Endothelial cell of umbilical vein (primary cell): ENCODE measurements at regions not wholly inside any gene's neighbourhood (a gene's known extent, or its start where the extent isn't known, plus 50 kb on each side); places are given as distances from the start of the nearest gene placed in this dataset.

Source experiments
- BruUV-seq: library from RNA; stranded (reverse); fragments of 400-500 nt; replicated peaks from 2 replicates; lab custom pipeline; 2021; lab: Mats Ljungman, UMichigan
- CTCF ChIA-PET: fragments of 300-600, 350-600 bp; sonication (Branson Sonifier 250); formaldehyde crosslinking; loops from one replicate; lab custom pipeline; 2021; ENCODE audit warnings: antibody characterized with exemption, inconsistent platforms; lab: Charles Lee
- POLR2A ChIA-PET: fragments of 300-600, 350-600 bp; sonication (Branson Sonifier 250); formaldehyde crosslinking; loops from one replicate; lab custom pipeline; 2021; ENCODE audit warnings: antibody characterized with exemption, inconsistent platforms; lab: Charles Lee
- DNase-seq: peaks from one replicate; pipeline ENCODE4 v3.0.0-alpha.2; 2011; ENCODE audit warnings: low read depth, low spot score
- FAIRE-seq: peaks from 2 replicates; lab custom pipeline; 2011; peaks lifted over from hg19 to GRCh38; lab: Jason Lieb, UNC
- H2AFZ ChIP-seq: 2 replicates; pipeline ENCODE4 v1.6.0; 2012; ENCODE audit warnings: low read depth, low read length, control low read depth, inconsistent platforms
- H3K27ac ChIP-seq: 2 replicates; pipeline ENCODE4 v1.5.1; 2011; ENCODE audit warnings: low read depth, mild to moderate bottlenecking, control low read depth, low read length, moderate library complexity; ENCODE audit not compliant: insufficient read depth
- H3K27me3 ChIP-seq, 2 experiments: 2 replicates each; pipeline versions ENCODE4 v1.6.0 to v1.6.1; 2011; ENCODE audit warnings: low read length in 2 of 2, mixed read lengths in 1 of 2; ENCODE audit not compliant: control insufficient read depth in 2 of 2, insufficient read depth in 2 of 2
- H3K36me3 ChIP-seq, 2 experiments: 2 replicates in 1 of 2; 3 replicates in 1 of 2; pipeline ENCODE4 v1.5.1; 2011; ENCODE audit warnings: low read length in 2 of 2, mild to moderate bottlenecking in 1 of 2, moderate library complexity in 1 of 2; ENCODE audit not compliant: control insufficient read depth in 2 of 2, insufficient read depth in 2 of 2; ENCODE audit errors: extremely low read depth in 1 of 2
- H3K4me1 ChIP-seq: 3 replicates; pipeline ENCODE4 v1.5.1; 2011; ENCODE audit warnings: mild to moderate bottlenecking, low read length; ENCODE audit not compliant: control insufficient read depth, insufficient read depth; ENCODE audit errors: extremely low read depth
- H3K4me2 ChIP-seq: 2 replicates; pipeline ENCODE4 v1.6.1; 2011; ENCODE audit warnings: low read length, control low read depth, mixed read lengths; ENCODE audit not compliant: insufficient read depth
- H3K4me3 ChIP-seq, 3 experiments: fragments of 200-600 bp in 1 of 3; sonication (generic), shearing (Covaris generic) in 1 of 3; replicated peaks in 1 of 3; 2 replicates each; pipeline ENCODE4 v1.5.1; 2011 to 2016; ENCODE audit warnings: control low read depth in 3 of 3, low read length in 3 of 3, mild to moderate bottlenecking in 2 of 3, inconsistent platforms in 1 of 3, low read depth in 1 of 3, moderate library complexity in 1 of 3; ENCODE audit not compliant: insufficient read depth in 1 of 3
- H3K79me2 ChIP-seq: 2 replicates; pipeline ENCODE4 v1.6.0; 2012; ENCODE audit warnings: low read length, inconsistent platforms; ENCODE audit not compliant: control insufficient read depth, insufficient read depth
- H3K9ac ChIP-seq: replicated peaks from 2 replicates; pipeline ENCODE3; 2011; ENCODE audit warnings: low read length, control low read depth; ENCODE audit not compliant: insufficient read depth; ENCODE audit errors: extremely low read depth
- H3K9me1 ChIP-seq: replicated peaks from 3 replicates; pipeline ENCODE4 v1.6.0; 2011; ENCODE audit warnings: mild to moderate bottlenecking, low read length; ENCODE audit not compliant: control insufficient read depth, insufficient read depth; ENCODE audit errors: extremely low read depth
- H3K9me3 ChIP-seq: replicated peaks from 2 replicates; pipeline ENCODE4 v1.5.1; 2012; ENCODE audit warnings: low read length, inconsistent platforms; ENCODE audit not compliant: control insufficient read depth, insufficient read depth
- H4K20me1 ChIP-seq: replicated peaks from 2 replicates; pipeline ENCODE3; 2011; ENCODE audit warnings: mild to moderate bottlenecking, low read length; ENCODE audit not compliant: control insufficient read depth, insufficient read depth; ENCODE audit errors: extremely low read depth
- EZH2 ChIP-seq: IDR thresholded peaks from 2 replicates; pipeline ENCODE4 v1.6.1; 2012; ENCODE audit warnings: borderline replicate concordance, low read depth, mild to moderate bottlenecking, moderate library complexity, low read length, inconsistent platforms; ENCODE audit not compliant: severe bottlenecking
- FOS ChIP-seq: IDR thresholded peaks from 2 replicates; pipeline ENCODE4 v1.6.1; 2011; ENCODE audit warnings: mild to moderate bottlenecking, low read length, moderate library complexity, borderline replicate concordance; ENCODE audit not compliant: insufficient read depth
- GATA2 ChIP-seq: IDR thresholded peaks from 2 replicates; pipeline ENCODE4 v1.7.0; 2011; ENCODE audit warnings: low read depth, mild to moderate bottlenecking, moderate library complexity, mixed read lengths, low read length; ENCODE audit not compliant: insufficient read length, insufficient read depth
- JUN ChIP-seq: IDR thresholded peaks from 2 replicates; pipeline ENCODE4 v1.6.1; 2011; ENCODE audit warnings: borderline replicate concordance, low read depth; ENCODE audit not compliant: insufficient read length, insufficient read depth
- MYC ChIP-seq: IDR thresholded peaks from one replicate; pipeline ENCODE4 v1.6.1; 2011; ENCODE audit warnings: mild to moderate bottlenecking, low read depth, low read length
- POLR2A ChIP-seq: IDR thresholded peaks from 2 replicates; pipeline ENCODE4 v1.6.1; 2012; ENCODE audit warnings: low read depth, mild to moderate bottlenecking, control low read depth, low read length
- POLR2AphosphoS5 ChIP-seq: IDR thresholded peaks from 2 replicates; pipeline ENCODE4 v1.6.1; 2012; ENCODE audit warnings: low read depth, mild to moderate bottlenecking, control low read depth, low read length, moderate library complexity; ENCODE audit not compliant: insufficient read depth
- dilution Hi-C: fragments of 300-500 bp; cut with MboI; formaldehyde crosslinking; loops from one replicate; pipeline ENCODE4 v1.15.0; 2019; ENCODE audit warnings: low sequenced_read_pairs; ENCODE audit not compliant: extremely low pct_ligation_motif_present
- intact Hi-C: fragments of 100-400 bp; cut with micrococcal nuclease; formaldehyde crosslinking; loops from one replicate; pipeline ENCODE4 v1.10.0; 2022
- TF ChIP-seq, protein P1 (sequence below): IDR thresholded peaks from 2 replicates; pipeline ENCODE4 v1.6.1; 2011; ENCODE audit not compliant: insufficient read depth, insufficient read length
- TF ChIP-seq, protein P2 (sequence below), 2 donors: IDR thresholded peaks; 1 replicate in 1 of 2; 2 replicates in 1 of 2; pipeline ENCODE4 v1.5.1; 2011; ENCODE audit warnings: low read length in 2 of 2, mild to moderate bottlenecking in 2 of 2, moderate library complexity in 2 of 2, control low read depth in 1 of 2, inconsistent platforms in 1 of 2, low read depth in 1 of 2; ENCODE audit not compliant: insufficient read depth in 1 of 2; ENCODE audit errors: extremely low read depth in 1 of 2

DNA sequence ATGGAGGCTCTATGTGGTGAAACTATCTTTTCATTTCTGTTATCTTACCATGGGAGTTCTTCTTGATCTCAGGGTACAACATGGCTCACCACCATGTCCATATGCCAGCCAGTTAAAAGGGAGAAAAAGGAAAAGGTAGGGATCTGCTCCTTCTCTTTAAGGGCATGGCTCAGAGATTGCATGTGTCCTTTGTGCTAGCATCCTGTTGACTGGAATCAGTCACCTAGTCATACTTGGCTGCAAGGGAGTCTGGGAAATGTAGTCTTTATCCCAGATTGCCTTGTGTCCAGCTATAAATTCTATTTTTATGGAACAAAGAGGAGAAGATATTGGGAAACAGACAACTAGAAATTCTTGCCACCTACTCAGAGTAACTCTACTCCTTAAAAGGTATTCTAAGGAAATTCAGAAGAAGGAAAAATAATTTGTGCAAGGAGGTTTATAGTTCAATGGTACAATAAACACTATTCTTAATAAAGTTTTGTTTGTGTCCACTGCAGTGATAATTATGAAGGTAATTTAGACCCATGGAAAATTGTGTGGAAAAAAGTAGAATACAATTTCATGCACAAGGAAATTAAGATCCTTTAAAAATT, 86.4 kb upstream of the RPH3A start:
- H3K4me3 ChIP-seq = no peak overlapping the region
- no peaks in the 10 kb centered on the region for H3K79me2 ChIP-seq
- no TSS peak for BruUV-seq
- H3K27me3 ChIP-seq = no peaks in the 10 kb centered on the region
- no peaks in the 10 kb centered on the region for H4K20me1 ChIP-seq
- no peak overlapping the region for H2AFZ ChIP-seq
- no peak overlapping the region for H3K9ac ChIP-seq
- intact Hi-C loops = no loop called here
- DNase-seq (no peak), FAIRE-seq (no peak)
- H3K4me1 ChIP-seq = no peaks in the 10 kb centered on the region
- H3K9me3 ChIP-seq = no peaks in the 10 kb centered on the region
- no peaks in the 10 kb centered on the region for H3K36me3 ChIP-seq
- ChIA-PET POLR2A (no interaction called here), CTCF (no interaction called here)
- H3K9me1 ChIP-seq = no peaks in the 10 kb centered on the region
- TF ChIP-seq, protein P1, sequence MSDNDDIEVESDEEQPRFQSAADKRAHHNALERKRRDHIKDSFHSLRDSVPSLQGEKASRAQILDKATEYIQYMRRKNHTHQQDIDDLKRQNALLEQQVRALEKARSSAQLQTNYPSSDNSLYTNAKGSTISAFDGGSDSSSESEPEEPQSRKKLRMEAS = no peak
- TF ChIP-seq EZH2 (no peak), FOS (no peak), GATA2 (no peak), POLR2A (no peak), MYC (no peak), JUN (no peak), POLR2AphosphoS5 (no peak)
- TF ChIP-seq, protein P2, sequence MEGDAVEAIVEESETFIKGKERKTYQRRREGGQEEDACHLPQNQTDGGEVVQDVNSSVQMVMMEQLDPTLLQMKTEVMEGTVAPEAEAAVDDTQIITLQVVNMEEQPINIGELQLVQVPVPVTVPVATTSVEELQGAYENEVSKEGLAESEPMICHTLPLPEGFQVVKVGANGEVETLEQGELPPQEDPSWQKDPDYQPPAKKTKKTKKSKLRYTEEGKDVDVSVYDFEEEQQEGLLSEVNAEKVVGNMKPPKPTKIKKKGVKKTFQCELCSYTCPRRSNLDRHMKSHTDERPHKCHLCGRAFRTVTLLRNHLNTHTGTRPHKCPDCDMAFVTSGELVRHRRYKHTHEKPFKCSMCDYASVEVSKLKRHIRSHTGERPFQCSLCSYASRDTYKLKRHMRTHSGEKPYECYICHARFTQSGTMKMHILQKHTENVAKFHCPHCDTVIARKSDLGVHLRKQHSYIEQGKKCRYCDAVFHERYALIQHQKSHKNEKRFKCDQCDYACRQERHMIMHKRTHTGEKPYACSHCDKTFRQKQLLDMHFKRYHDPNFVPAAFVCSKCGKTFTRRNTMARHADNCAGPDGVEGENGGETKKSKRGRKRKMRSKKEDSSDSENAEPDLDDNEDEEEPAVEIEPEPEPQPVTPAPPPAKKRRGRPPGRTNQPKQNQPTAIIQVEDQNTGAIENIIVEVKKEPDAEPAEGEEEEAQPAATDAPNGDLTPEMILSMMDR (IDR thresholded peaks at IDR 0.05; ENCODE audit: extremely low read depth in 1 of 2, insufficient read depth in 1 of 2, low read depth in 1 of 2, low read length in 2 of 2) = no peak
- dilution Hi-C loops = no loop called here
- H3K4me2 ChIP-seq = no peak overlapping the region
- H3K27ac ChIP-seq = no peak overlapping the region
